ENCODE measurements at regions not wholly inside any gene's neighbourhood (a gene's known extent, or its start where the extent isn't known, plus 50 kb on each side); places are given as distances from the start of the nearest gene placed in this dataset.
"Not testable (repeated sequence)": the region's sequence is repeated elsewhere in the genome, so short reads cannot be mapped to it uniquely, and the experiment has no call there.

DNA sequence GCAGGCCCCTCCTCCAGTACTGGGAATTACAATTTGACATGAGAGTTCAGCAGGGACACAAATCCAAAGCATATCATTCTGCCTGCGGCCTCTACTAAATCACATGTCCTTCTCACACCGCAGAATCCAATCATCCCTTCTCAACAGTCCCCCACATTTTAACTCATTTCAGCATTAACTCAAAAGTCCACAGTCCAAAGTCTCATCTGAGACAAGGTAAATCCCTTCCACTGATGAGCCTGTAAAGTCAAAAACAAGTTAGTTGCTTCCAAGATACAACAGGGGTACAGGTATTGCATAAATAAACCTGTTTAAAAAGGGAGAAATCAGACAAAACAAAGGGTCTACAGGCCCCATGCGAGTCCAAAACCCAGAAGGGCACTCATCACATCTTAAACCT lies 64.0 kb downstream of the EBNA1BP2 start:
- no peak for DNase-seq

GRCh38 chr1:43107664-43108063 lies 64.4 kb downstream of the EBNA1BP2 start:
- no peak for DNase-seq

- no peak for DNase-seq
Observed at GRCh38 chr1:43104027-43104763, 67.9 kb downstream of the EBNA1BP2 start.

- no peak for DNase-seq
Observed at GRCh38 chr1:43101061-43101460, 71.0 kb downstream of the EBNA1BP2 start.

GRCh38 chr1:43098200-43098599 lies 73.9 kb downstream of the EBNA1BP2 start:
- DNase-seq, result no peak

DNA sequence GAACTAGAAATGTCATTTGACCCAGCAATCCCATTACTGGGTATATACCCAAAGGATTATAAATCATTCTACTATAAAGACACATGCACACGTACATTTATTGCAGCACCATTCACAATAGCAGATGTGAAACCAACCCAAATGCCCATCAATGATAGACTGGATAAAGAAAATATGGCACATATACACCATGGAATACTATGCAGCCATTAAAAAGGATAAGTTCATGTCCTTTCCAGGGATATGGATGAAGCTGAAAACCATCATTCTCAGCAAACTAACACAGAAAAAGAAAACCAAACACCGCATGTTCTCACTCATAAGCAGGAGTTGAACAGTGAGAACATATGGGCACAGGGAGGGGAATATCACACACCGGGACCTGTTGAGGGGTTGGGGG lies 75.6 kb downstream of the EBNA1BP2 start:
- not testable (repeated sequence) for DNase-seq

DNA sequence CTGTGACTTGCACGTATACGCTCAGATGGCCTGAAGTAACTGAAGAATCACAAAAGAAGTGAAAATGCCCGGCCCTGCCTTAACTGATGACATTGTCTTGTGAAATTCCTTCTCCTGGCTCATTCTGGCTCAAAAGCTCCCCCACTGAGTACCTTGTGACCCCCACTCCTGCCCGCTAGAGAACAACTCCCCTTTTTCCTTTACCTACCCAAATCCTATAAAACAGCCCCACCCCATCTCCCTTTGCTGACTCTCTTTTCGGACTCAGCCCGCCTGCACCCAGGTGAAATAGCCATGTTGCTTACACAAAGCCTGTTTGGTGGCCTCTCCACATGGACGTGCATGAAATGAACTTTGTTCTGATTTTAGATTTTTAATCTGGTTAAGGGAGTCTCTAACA lies 81.3 kb downstream of the EBNA1BP2 start:
- DNase-seq, result not testable (repeated sequence)

- DNase-seq, result not testable (repeated sequence)
Observed at GRCh38 chr1:43090157-43090556, 81.9 kb downstream of the EBNA1BP2 start.

GRCh38 chr1:43083375-43083891 lies 88.7 kb downstream of the EBNA1BP2 start:
- no peak for DNase-seq

- no peak for DNase-seq
Observed at GRCh38 chr1:43082740-43083139, 89.3 kb downstream of the EBNA1BP2 start.

DNA sequence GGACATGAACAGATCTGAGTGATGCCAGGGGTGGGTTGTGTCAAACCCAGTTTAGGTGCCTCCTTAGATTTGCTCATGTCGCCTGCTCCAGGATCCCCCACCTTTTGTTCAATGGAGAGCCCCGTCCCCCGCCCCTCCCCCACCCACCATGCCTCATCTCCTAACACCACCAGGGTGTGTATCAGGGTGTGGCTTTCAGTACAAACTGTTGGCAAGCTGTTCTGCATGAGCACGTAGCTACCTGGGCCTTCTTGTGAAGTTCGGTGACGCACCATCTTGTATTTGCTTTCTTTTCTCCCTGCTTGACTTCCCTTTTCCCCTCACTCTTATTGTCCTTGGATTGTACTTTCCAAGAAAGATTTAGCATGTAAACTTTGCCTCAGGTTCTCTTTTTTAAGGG lies 94.8 kb downstream of the EBNA1BP2 start:
- DNase-seq, result no peak

GRCh38 chr1:43074709-43075108 lies 97.4 kb downstream of the EBNA1BP2 start:
- DNase-seq, result no peak

DNA sequence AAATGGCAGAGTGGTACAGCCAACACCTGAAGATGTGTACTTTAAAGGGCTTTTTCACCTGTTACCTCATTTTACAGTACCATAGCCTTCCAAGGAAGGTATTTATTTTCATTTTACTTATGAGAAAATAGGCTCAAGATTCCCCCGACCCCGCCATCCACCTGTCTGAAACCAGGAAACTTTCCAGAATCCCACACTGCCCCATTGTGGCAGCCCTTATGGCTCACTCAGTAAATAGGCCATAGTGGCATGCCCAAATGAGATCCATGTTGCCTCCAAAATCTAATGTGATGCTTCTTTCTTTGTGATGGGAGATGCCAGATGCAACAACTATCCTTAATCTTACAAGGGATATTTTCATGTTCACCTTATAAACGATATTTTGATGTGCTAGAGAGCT lies 97.8 kb downstream of the EBNA1BP2 start:
- DNase-seq, result no peak

- peak in 1 of 2 experiments; percentile 37 for DNase-seq
Observed at GRCh38 chr1:43073490-43074230, 98.4 kb downstream of the EBNA1BP2 start.

- DNase-seq, result no peak
Observed at GRCh38 chr1:43072314-43072713, 99.8 kb downstream of the EBNA1BP2 start.

DNA sequence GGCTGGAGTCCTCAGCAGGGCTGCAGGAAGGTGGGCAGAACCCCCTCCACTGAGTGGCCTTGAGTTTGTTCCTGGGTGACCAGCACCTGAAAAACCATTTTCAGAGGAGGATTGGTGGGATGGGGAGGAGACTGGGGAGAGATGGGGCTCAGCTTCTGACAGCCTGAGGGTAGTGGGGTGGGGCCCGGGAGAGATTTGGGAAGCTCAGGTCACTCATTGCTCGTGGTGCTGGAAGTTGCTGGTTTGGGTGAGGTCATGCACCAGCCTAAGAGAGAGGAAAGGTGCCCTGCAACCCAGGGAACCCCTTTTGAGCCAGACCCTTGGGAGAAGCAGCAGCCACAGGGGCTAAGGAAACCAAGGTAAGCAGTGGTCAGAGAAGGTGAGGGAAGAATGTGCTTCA lies 100.8 kb downstream of the EBNA1BP2 start:
- no peak for DNase-seq

GRCh38 chr1:43069461-43070050 lies 102.5 kb downstream of the EBNA1BP2 start:
- DNase-seq, result no peak

DNA sequence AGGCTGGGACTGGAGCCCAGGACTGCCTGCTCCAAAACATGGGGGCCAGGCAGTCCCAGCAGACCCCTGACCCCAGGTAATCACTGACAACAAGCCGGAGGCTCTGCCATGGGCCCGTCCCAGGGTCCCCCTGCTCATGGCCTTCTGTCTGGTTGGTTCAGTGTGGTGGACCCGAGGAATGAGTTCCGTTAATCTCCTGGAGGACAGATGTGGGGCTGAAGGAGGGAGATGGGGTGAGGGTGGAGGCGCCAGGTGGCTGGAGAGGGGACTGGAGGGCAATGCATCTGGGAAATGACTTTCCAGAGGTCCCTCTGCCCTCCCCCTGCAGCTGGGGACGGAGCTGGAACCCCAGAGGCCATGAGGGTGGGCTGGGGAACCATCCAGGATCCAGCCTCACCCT lies 103.2 kb downstream of the EBNA1BP2 start:
- DNase-seq, result no peak

GRCh38 chr1:43067977-43068751 lies 103.9 kb downstream of the EBNA1BP2 start:
- DNase-seq, result no peak

GRCh38 chr1:43067233-43067745 lies 104.8 kb downstream of the EBNA1BP2 start:
- DNase-seq, result no peak

DNA sequence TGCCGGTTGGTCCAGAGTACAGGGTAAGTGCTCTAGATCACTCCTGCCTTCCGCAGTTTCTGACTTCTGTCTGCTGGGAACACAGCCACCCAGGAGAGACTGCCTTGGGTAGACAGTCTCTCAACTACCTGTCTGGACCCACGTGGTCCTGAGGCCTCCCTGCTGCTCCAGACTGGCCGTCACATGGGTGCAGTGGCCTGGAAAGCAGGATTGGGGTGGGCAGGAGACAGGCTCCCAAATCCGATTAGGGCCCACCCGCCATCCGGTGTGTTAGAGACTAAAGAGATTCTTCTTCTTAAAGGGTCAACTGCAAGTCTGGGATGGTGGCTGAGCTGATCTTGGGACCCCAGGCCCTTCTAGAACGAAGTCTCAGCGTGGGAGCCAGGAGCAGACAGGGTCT lies 105.5 kb downstream of the EBNA1BP2 start:
- no peak for DNase-seq

DNA sequence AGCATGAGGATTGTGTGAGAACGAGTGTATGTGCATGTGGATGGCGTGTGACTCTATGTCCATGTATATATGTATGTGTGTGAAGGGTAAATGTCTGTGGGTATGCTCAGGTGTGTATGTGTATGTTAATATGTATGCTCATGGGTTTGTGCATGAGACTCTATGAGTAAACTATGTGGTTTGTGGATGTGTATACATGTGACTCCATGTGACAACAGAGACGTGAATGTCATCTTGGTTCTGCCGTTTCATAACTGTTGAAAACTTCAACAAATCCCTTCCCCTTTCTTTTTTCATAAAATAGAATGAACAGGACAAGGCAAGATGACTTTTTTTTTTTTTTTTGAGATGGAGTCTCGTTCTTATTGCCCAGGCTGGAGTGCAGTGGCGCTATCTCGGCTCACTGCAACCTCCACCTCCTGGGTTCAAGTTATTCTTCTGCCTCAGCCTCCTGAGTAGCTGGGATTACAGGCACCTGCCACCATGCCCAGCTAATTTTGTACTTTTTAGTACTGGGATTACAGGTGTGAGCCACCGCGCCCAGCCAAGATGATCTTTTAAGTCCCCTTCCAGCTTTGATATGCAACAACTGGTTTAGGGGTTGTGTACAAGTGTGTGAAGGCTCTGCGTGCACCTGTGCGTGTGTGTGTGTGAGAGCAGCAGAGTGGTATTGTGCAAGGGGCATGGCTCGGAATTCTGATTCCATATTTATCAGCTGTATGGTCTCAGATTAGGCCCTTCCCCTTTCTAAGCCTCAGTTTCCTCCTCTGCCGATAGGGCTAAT lies 106.3 kb downstream of the EBNA1BP2 start:
- no peak for DNase-seq

Measured in cerebellar nuclear complex (tissue), 1 donor.